Liver (tissue), 8 donors: ENCODE measurements at regions not wholly inside any gene's neighbourhood (a gene's known extent, or its start where the extent isn't known, plus 50 kb on each side); places are given as distances from the start of the nearest gene placed in this dataset.

Source experiments
- DNase-seq: peaks from one replicate; pipeline ENCODE4 v3.0.0-alpha.2; 2017; ENCODE audit warnings: low spot score
- H3K27ac ChIP-seq, 2 donors: one replicate each; pipeline ENCODE4 v1.7.0; 2013; ENCODE audit warnings: inconsistent platforms in 2 of 2, low read length in 2 of 2, control low read depth in 1 of 2, low read depth in 1 of 2, mild to moderate bottlenecking in 1 of 2
- H3K27me3 ChIP-seq, 4 donors: one replicate each; pipeline versions ENCODE4 v1.6.1 to v1.7.0; 2013; ENCODE audit warnings: low read length in 3 of 4, inconsistent platforms in 1 of 4, mild to moderate bottlenecking in 1 of 4, moderate library complexity in 1 of 4; ENCODE audit not compliant: control insufficient read depth in 4 of 4, insufficient read depth in 4 of 4
- H3K36me3 ChIP-seq, 4 donors: one replicate each; pipeline versions ENCODE4 v1.6.1 to v1.7.0; 2013; ENCODE audit warnings: low read length in 3 of 4, mild to moderate bottlenecking in 3 of 4, low read depth in 1 of 4, moderate library complexity in 1 of 4; ENCODE audit not compliant: control insufficient read depth in 4 of 4, insufficient read depth in 3 of 4
- H3K4me1 ChIP-seq, 4 donors: one replicate each; pipeline versions ENCODE4 v1.6.1 to v1.7.0; 2013; ENCODE audit warnings: low read length in 3 of 4, mild to moderate bottlenecking in 3 of 4, moderate library complexity in 1 of 4; ENCODE audit not compliant: control insufficient read depth in 4 of 4, insufficient read depth in 4 of 4
- H3K4me3 ChIP-seq, 3 donors: one replicate each; pipeline versions ENCODE4 v1.6.1 to v1.7.0; 2013; ENCODE audit warnings: low read length in 3 of 3, control low read depth in 1 of 3, low read depth in 1 of 3, mild to moderate bottlenecking in 1 of 3
- H3K9ac ChIP-seq, 2 donors: one replicate each; pipeline ENCODE4 v1.7.0; 2013; ENCODE audit warnings: low read length in 2 of 2, mild to moderate bottlenecking in 2 of 2, moderate library complexity in 2 of 2, control low read depth in 1 of 2, low read depth in 1 of 2
- H3K9me3 ChIP-seq, 4 donors: one replicate each; pipeline versions ENCODE4 v1.6.1 to v1.7.0; 2013; ENCODE audit warnings: low read length in 3 of 4; ENCODE audit not compliant: control insufficient read depth in 4 of 4
- ATF3 ChIP-seq: IDR thresholded peaks from 2 replicates; pipeline ENCODE4 v1.6.1; 2016; ENCODE audit warnings: antibody characterized with exemption
- CTCF ChIP-seq: fragments of 150-350 bp; IDR thresholded peaks from 2 replicates; pipeline ENCODE4 v1.5.1; 2017; ENCODE audit warnings: improper control_type of control experiment, low read depth, low read length; ENCODE audit not compliant: missing input control
- EGR1 ChIP-seq, 2 donors: IDR thresholded peaks; 2 replicates each; pipeline ENCODE4 v1.6.1; 2016 to 2018; ENCODE audit warnings: antibody characterized with exemption in 2 of 2, low read depth in 2 of 2
- FOXA1 ChIP-seq: IDR thresholded peaks from 2 replicates; pipeline ENCODE4 v1.6.1; 2016; ENCODE audit warnings: antibody characterized with exemption
- FOXA2 ChIP-seq: IDR thresholded peaks from 2 replicates; pipeline ENCODE4 v1.6.1; 2016; ENCODE audit warnings: antibody characterized with exemption
- GABPA ChIP-seq, 2 donors: IDR thresholded peaks in 1 of 2; conservative IDR thresholded peaks in 1 of 2; 2 replicates each; pipeline ENCODE4 v1.6.1; 2016; ENCODE audit warnings: antibody characterized with exemption in 2 of 2, mild to moderate bottlenecking in 1 of 2, moderate library complexity in 1 of 2
- HNF4A ChIP-seq, 2 donors: conservative IDR thresholded peaks; 2 replicates each; pipeline ENCODE4 v1.6.1; 2016; ENCODE audit warnings: antibody characterized with exemption in 2 of 2, mild to moderate bottlenecking in 2 of 2
- HNF4G ChIP-seq: IDR thresholded peaks from 2 replicates; pipeline ENCODE4 v1.6.1; 2016; ENCODE audit warnings: antibody characterized with exemption
- JUND ChIP-seq, 2 donors: IDR thresholded peaks; 2 replicates each; pipeline ENCODE4 v1.6.1; 2016; ENCODE audit warnings: antibody characterized with exemption in 2 of 2
- MAX ChIP-seq: IDR thresholded peaks from 2 replicates; pipeline ENCODE4 v1.6.1; 2016; ENCODE audit warnings: antibody characterized with exemption
- NR2F2 ChIP-seq: IDR thresholded peaks from 2 replicates; pipeline ENCODE4 v1.6.1; 2016; ENCODE audit warnings: antibody characterized with exemption
- RAD21 ChIP-seq, 2 donors: IDR thresholded peaks; 2 replicates each; pipeline ENCODE4 v1.6.1; 2016; ENCODE audit warnings: antibody characterized with exemption in 2 of 2, mild to moderate bottlenecking in 2 of 2
- REST ChIP-seq: IDR thresholded peaks from 2 replicates; pipeline ENCODE4 v1.6.1; 2016; ENCODE audit warnings: antibody characterized with exemption, mild to moderate bottlenecking
- RXRA ChIP-seq, 2 donors: IDR thresholded peaks; 2 replicates each; pipeline ENCODE4 v1.6.1; 2017 to 2018; ENCODE audit warnings: antibody characterized with exemption in 2 of 2, mild to moderate bottlenecking in 1 of 2
- SP1 ChIP-seq: IDR thresholded peaks from 2 replicates; pipeline ENCODE4 v1.6.1; 2018; ENCODE audit warnings: antibody characterized with exemption, mild to moderate bottlenecking
- TAF1 ChIP-seq: conservative IDR thresholded peaks from 2 replicates; pipeline ENCODE4 v1.6.1; 2016; ENCODE audit warnings: antibody characterized with exemption, mild to moderate bottlenecking
- YY1 ChIP-seq: IDR thresholded peaks from 2 replicates; pipeline ENCODE4 v1.6.1; 2016; ENCODE audit warnings: antibody characterized with exemption, mild to moderate bottlenecking
- ZBTB33 ChIP-seq: IDR thresholded peaks from 2 replicates; pipeline ENCODE4 v1.6.1; 2016; ENCODE audit warnings: antibody characterized with exemption
- WGBS: extraction: QIAGEN DNeasy Blood & Tissue Kit; methylation state at CpG from one replicate; pipeline ENCODE4 v1.1.7; 2013; 5-methylcytosine and 5-hydroxymethylcytosine counted together
- donor health status: healthy.
- donor health status: healthy.
- donor health status: healthy.
- donor health status: healthy.
- donor health status: healthy.

GRCh38 chr15:66945286-66945685, 120.1 kb upstream of the SMAD3 start:
- TF ChIP-seq YY1 = no peak
- TF ChIP-seq ZBTB33 = no peak
- TF ChIP-seq SP1 = no peak
- no peak for TF ChIP-seq RXRA (IDR thresholded peaks at IDR 0.05)
- TF ChIP-seq TAF1 = no peak
- no peak for TF ChIP-seq GABPA (IDR thresholded peaks at IDR 0.05 in 1 of 2, conservative IDR thresholded peaks at IDR 0.05 in 1 of 2)
- no peak for TF ChIP-seq HNF4A (conservative IDR thresholded peaks at IDR 0.05)
- no peak for TF ChIP-seq EGR1 (IDR thresholded peaks at IDR 0.05; ENCODE audit: low read depth in 2 of 2)
- TF ChIP-seq MAX = no peak
- TF ChIP-seq FOXA2 = no peak
- no peak for TF ChIP-seq FOXA1
- no peak for TF ChIP-seq JUND (IDR thresholded peaks at IDR 0.05)
- TF ChIP-seq ATF3 = no peak
- TF ChIP-seq NR2F2 = no peak
- no peak for TF ChIP-seq CTCF
- TF ChIP-seq RAD21 (IDR thresholded peaks at IDR 0.05) = no peak
- no peak for TF ChIP-seq REST
- TF ChIP-seq HNF4G = no peak
- Histone ChIP-seq H3K9me3 (no peaks in the 10 kb centered on the region), H3K36me3 (no peaks in the 10 kb centered on the region), H3K27ac (no peak overlapping the region), H3K4me3 (no peak overlapping the region), H3K27me3 (no peaks in the 10 kb centered on the region), H3K4me1 (peaks cover 0 to 5% (median 2%) of the 10 kb centered on the region in 4 donors), H3K9ac (no peak overlapping the region)
- no peak for DNase-seq
- WGBS = 93% methylated on average over 3 of the region's 3 CpGs

- H3K27me3 ChIP-seq = no peaks in the 10 kb centered on the region
- no peak for TF ChIP-seq SP1
- peak; percentile 5 to 7 for TF ChIP-seq HNF4A (conservative IDR thresholded peaks at IDR 0.05)
- H3K9ac ChIP-seq = no peak overlapping the region
- no peaks in the 10 kb centered on the region for H3K9me3 ChIP-seq
- no peak overlapping the region for H3K4me3 ChIP-seq
- 51% methylated on average over 4 of the region's 4 CpGs for WGBS
- H3K4me1 ChIP-seq = peaks cover 0 to 5% (median 2%) of the 10 kb centered on the region in 4 donors
- no peak for DNase-seq
- H3K27ac ChIP-seq = no peak overlapping the region
- H3K36me3 ChIP-seq = no peaks in the 10 kb centered on the region
These were observed 119.6 kb upstream of the SMAD3 start for GRCh38 chr15:66945842-66946241.
